GM21526 (cell line): ENCODE measurements at regions not wholly inside any gene's neighbourhood (a gene's known extent, or its start where the extent isn't known, plus 50 kb on each side); places are given as distances from the start of the nearest gene placed in this dataset.

Source experiments
- ATAC-seq: cut with Tn5 transposase; IDR thresholded peaks from one replicate; pipeline ENCODE4 v1.9.1; 2021; ENCODE audit warnings: moderate library complexity; ENCODE audit not compliant: unreplicated experiment, low FRiP score

GRCh38 chr1:55631509-55631908 is 416.3 kb upstream of the USP24 start:
- no peak for ATAC-seq

GRCh38 chr1:55626326-55626725 is 411.2 kb upstream of the USP24 start:
- ATAC-seq = no peak

- no peak for ATAC-seq
These were observed 409.6 kb upstream of the USP24 start for GRCh38 chr1:55624766-55625165.

- no peak for ATAC-seq
These were observed 408.1 kb upstream of the USP24 start for GRCh38 chr1:55623311-55623710.

GRCh38 chr1:55622074-55622473 is 406.9 kb upstream of the USP24 start:
- ATAC-seq = no peak

GRCh38 chr1:55618199-55618598 is 403.0 kb upstream of the USP24 start:
- ATAC-seq = no peak

GRCh38 chr1:55617288-55617982 is 402.3 kb upstream of the USP24 start:
- ATAC-seq = no peak

GRCh38 chr1:55612988-55613387 is 397.8 kb upstream of the USP24 start:
- no peak for ATAC-seq

GRCh38 chr1:55611123-55611522 is 396.0 kb upstream of the USP24 start:
- ATAC-seq = no peak

GRCh38 chr1:55610203-55610602 is 395.0 kb upstream of the USP24 start:
- no peak for ATAC-seq

- no peak for ATAC-seq
These were observed 394.5 kb upstream of the USP24 start for GRCh38 chr1:55609630-55610029.

GRCh38 chr1:55605155-55605554 is 390.0 kb upstream of the USP24 start:
- no peak for ATAC-seq

GRCh38 chr1:55604749-55605148 is 389.6 kb upstream of the USP24 start:
- no peak for ATAC-seq

- ATAC-seq = no peak
These were observed 389.0 kb upstream of the USP24 start for GRCh38 chr1:55604179-55604578.

GRCh38 chr1:55600242-55600641 is 385.1 kb upstream of the USP24 start:
- ATAC-seq = no peak

- no peak for ATAC-seq
These were observed 382.7 kb upstream of the USP24 start for GRCh38 chr1:55597910-55598309.

GRCh38 chr1:55594701-55595100 is 379.5 kb upstream of the USP24 start:
- ATAC-seq = no peak

- no peak for ATAC-seq
These were observed 378.1 kb upstream of the USP24 start for GRCh38 chr1:55593298-55593697.

- ATAC-seq = no peak
These were observed 377.0 kb upstream of the USP24 start for GRCh38 chr1:55592122-55592521.

GRCh38 chr1:55589671-55590297 is 374.6 kb upstream of the USP24 start:
- ATAC-seq = no peak

GRCh38 chr1:55588309-55588708 is 373.1 kb upstream of the USP24 start:
- no peak for ATAC-seq

- no peak for ATAC-seq
These were observed 371.6 kb upstream of the USP24 start for GRCh38 chr1:55586771-55587170.
